ENCODE measurements at regions not wholly inside any gene's neighbourhood (a gene's known extent, or its start where the extent isn't known, plus 50 kb on each side); places are given as distances from the start of the nearest gene placed in this dataset.

GRCh38 chr3:3705090-3705775 is 94.0 kb upstream of the LRRN1 start:
- H3K27me3 Mint-ChIP-seq = no peaks in the 10 kb centered on the region
- H3K9me3 Mint-ChIP-seq (ENCODE audit: low read depth) = no peaks in the 10 kb centered on the region
- CTCF ChIA-PET = no interaction called here
- ATAC-seq = no peak
- no peaks in the 10 kb centered on the region for H3K4me1 Mint-ChIP-seq
- no peak overlapping the region for H3K27ac Mint-ChIP-seq
- H3K4me3 Mint-ChIP-seq = no peak overlapping the region
- no peak for DNase-seq
- no peaks in the 10 kb centered on the region for H3K36me3 Mint-ChIP-seq

GRCh38 chr3:3701949-3702348 is 97.3 kb upstream of the LRRN1 start:
- DNase-seq = no peak
- CTCF ChIA-PET = no interaction called here
- H3K4me1 Mint-ChIP-seq = no peaks in the 10 kb centered on the region
- no peaks in the 10 kb centered on the region for H3K27me3 Mint-ChIP-seq
- no peak overlapping the region for H3K27ac Mint-ChIP-seq
- H3K9me3 Mint-ChIP-seq (ENCODE audit: low read depth) = no peaks in the 10 kb centered on the region
- no peak overlapping the region for H3K4me3 Mint-ChIP-seq
- H3K36me3 Mint-ChIP-seq = no peaks in the 10 kb centered on the region
- no peak for ATAC-seq

- Mint-ChIP-seq H3K4me1 (no peaks in the 10 kb centered on the region), H3K36me3 (no peaks in the 10 kb centered on the region), H3K9me3 (ENCODE audit: low read depth) (no peaks in the 10 kb centered on the region), H3K27me3 (no peaks in the 10 kb centered on the region), H3K27ac (no peak overlapping the region), H3K4me3 (no peak overlapping the region)
- DNase-seq (no peak), ATAC-seq (no peak)
- CTCF ChIA-PET = no interaction called here
These were observed 99.2 kb upstream of the LRRN1 start for GRCh38 chr3:3699816-3700633.

- CTCF ChIA-PET = no interaction called here
- Mint-ChIP-seq H3K4me1 (no peaks in the 10 kb centered on the region), H3K9me3 (ENCODE audit: low read depth) (no peaks in the 10 kb centered on the region), H3K27me3 (no peaks in the 10 kb centered on the region), H3K27ac (no peak overlapping the region), H3K4me3 (no peak overlapping the region), H3K36me3 (no peaks in the 10 kb centered on the region)
- DNase-seq (no peak), ATAC-seq (no peak)
These were observed 99.8 kb upstream of the LRRN1 start for GRCh38 chr3:3699407-3699806.

DNA sequence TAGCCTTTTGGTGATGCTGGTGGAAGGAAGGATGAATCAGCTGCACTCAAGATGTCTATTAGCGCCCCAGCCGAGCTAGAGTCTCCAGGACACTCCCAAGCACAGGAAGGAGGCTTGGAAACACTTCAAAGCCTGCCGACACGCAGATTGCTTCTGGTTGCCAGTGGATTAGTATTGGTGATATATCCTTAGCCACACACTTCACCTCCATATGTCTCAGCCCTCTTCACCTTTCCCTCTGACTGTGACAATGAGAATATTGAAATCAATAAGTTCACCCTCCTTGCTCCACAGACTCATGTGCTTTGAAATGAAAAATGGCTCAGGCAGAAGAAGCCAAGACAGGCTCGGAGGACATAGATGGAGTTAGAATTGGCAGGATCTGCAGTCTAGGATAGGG is 102.9 kb upstream of the LRRN1 start:
- Mint-ChIP-seq H3K4me1 (no peaks in the 10 kb centered on the region), H3K27me3 (no peaks in the 10 kb centered on the region), H3K9me3 (ENCODE audit: low read depth) (no peaks in the 10 kb centered on the region), H3K27ac (no peak overlapping the region), H3K36me3 (no peaks in the 10 kb centered on the region), H3K4me3 (no peak overlapping the region)
- DNase-seq = no peak
- CTCF ChIA-PET = no interaction called here
- no peak for ATAC-seq

- CTCF ChIA-PET = no interaction called here
- Mint-ChIP-seq H3K9me3 (ENCODE audit: low read depth) (no peaks in the 10 kb centered on the region), H3K27ac (no peak overlapping the region), H3K36me3 (no peaks in the 10 kb centered on the region), H3K27me3 (no peaks in the 10 kb centered on the region), H3K4me1 (no peaks in the 10 kb centered on the region), H3K4me3 (no peak overlapping the region)
- ATAC-seq (no peak), DNase-seq (no peak)
These were observed 105.6 kb upstream of the LRRN1 start for GRCh38 chr3:3693593-3693992.

DNA sequence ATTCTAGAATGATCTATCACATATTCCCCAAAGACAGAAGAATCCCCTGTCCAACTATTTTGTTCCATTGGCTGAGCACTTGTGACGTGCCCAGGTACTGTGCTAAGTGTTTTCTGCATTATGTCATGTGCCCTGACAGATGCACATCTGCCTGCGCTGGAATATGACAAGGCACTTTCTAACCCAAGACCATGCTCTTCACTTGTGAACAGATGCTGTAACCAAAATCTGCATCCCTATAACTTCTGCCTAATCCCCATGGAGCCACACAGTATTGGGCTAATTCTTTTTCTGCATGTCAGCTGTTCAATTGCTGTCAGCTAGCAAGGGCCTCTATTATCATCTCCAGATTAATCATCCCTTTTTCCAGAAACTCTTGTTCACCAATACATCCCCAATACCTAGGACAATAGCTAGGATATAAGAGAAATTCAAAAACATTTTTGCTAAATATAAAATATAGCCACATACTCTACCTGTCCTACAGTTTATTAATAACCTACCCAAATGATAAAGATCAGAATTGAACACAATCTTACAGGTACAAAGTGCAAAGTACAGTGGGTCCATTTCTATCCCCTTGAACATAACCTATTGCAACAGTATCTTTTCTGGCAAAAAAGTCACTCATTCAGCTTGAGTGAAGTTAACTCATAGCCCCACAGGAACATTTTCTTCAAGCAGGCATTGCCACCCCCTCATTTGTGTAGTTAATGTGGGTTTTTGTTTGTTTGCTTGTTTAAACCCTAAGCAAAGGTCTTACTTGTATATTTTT is 109.4 kb upstream of the LRRN1 start:
- H3K36me3 Mint-ChIP-seq = no peaks in the 10 kb centered on the region
- no peaks in the 10 kb centered on the region for H3K9me3 Mint-ChIP-seq (ENCODE audit: low read depth)
- H3K27me3 Mint-ChIP-seq = no peaks in the 10 kb centered on the region
- H3K4me3 Mint-ChIP-seq = no peak overlapping the region
- ATAC-seq (no peak), DNase-seq (no peak)
- H3K4me1 Mint-ChIP-seq = no peaks in the 10 kb centered on the region
- no peak overlapping the region for H3K27ac Mint-ChIP-seq
- CTCF ChIA-PET = interaction anchor here (1.0 kb wide), 1 partner anchor 14 kb away, joined by 3 read pairs; no protein-coding TSS in a partner anchor

GRCh38 chr3:3686907-3687648 is 112.2 kb upstream of the LRRN1 start:
- DNase-seq (no peak), ATAC-seq (no peak)
- no peaks in the 10 kb centered on the region for H3K9me3 Mint-ChIP-seq (ENCODE audit: low read depth)
- no peak overlapping the region for H3K27ac Mint-ChIP-seq
- H3K27me3 Mint-ChIP-seq = no peaks in the 10 kb centered on the region
- H3K4me3 Mint-ChIP-seq = no peak overlapping the region
- H3K4me1 Mint-ChIP-seq = no peaks in the 10 kb centered on the region
- CTCF ChIA-PET = no interaction called here
- H3K36me3 Mint-ChIP-seq = no peaks in the 10 kb centered on the region

DNA sequence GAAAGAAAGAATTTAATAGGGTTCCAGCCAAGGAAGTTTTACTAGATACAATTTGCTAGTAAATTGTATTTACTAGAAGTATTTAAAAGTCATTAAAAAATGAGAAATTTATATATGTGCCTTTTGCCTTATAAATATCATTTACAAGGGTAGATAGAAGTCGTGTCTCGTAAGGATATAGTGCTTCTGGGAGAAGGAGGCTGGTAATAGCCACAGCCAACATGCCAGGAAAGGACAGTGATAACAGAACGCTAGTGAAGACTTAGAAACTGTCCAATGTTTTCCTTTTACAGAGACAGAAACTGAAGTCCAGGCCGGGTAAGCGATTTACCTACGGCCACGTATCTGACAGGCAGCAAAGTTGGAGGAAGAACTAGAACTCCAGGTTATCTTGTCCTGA is 113.5 kb upstream of the LRRN1 start:
- no peaks in the 10 kb centered on the region for H3K27me3 Mint-ChIP-seq
- H3K4me1 Mint-ChIP-seq = no peaks in the 10 kb centered on the region
- H3K27ac Mint-ChIP-seq = no peak overlapping the region
- H3K4me3 Mint-ChIP-seq = no peak overlapping the region
- CTCF ChIA-PET = no interaction called here
- H3K9me3 Mint-ChIP-seq (ENCODE audit: low read depth) = no peaks in the 10 kb centered on the region
- no peaks in the 10 kb centered on the region for H3K36me3 Mint-ChIP-seq
- no peak for DNase-seq
- ATAC-seq = no peak

DNA sequence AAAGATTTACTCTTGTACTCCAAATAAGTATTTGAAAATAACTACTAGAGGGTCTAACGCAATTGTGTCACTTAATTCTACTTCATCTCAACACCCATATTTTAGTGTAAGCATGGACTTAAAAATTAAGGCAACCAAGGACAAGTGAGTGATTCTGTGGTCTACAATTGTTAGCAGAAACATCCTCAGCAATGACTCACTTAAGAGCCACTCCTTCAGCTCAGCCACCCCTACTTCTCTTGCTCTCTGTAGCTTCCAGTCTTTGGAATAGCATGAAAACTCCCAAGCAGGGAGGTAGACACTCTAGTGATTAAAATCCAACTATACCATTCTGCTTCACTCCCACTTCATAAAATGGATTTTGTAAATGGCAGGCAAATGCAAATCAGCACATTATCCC is 116.0 kb upstream of the LRRN1 start:
- H3K4me3 Mint-ChIP-seq = no peak overlapping the region
- CTCF ChIA-PET = no interaction called here
- no peak overlapping the region for H3K27ac Mint-ChIP-seq
- no peaks in the 10 kb centered on the region for H3K9me3 Mint-ChIP-seq (ENCODE audit: low read depth)
- no peaks in the 10 kb centered on the region for H3K36me3 Mint-ChIP-seq
- no peaks in the 10 kb centered on the region for H3K4me1 Mint-ChIP-seq
- no peaks in the 10 kb centered on the region for H3K27me3 Mint-ChIP-seq
- DNase-seq (no peak), ATAC-seq (no peak)

DNA sequence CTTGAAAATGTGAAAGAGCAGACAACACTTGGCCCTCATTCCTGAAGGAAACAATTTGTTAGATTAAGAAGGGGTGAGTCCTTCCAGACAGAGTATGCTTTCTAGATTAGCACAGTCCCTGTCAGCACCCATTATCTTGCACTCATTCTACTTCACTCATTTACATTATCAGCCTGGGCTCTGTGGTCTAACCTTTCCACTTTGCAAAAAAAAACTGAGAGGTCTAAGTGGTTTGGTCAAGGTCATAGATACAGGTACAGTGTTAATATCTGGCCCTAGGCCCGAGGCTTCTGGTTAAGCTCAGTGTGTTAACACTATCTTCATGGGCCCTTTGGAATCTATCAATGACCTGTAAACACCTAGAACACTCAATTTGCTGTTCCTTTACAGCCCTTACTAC is 123.4 kb upstream of the LRRN1 start:
- ATAC-seq = no peak
- Mint-ChIP-seq H3K4me1 (no peaks in the 10 kb centered on the region), H3K4me3 (no peak overlapping the region), H3K36me3 (no peaks in the 10 kb centered on the region), H3K27ac (no peak overlapping the region), H3K9me3 (ENCODE audit: low read depth) (no peaks in the 10 kb centered on the region), H3K27me3 (no peaks in the 10 kb centered on the region)
- no peak for DNase-seq
- CTCF ChIA-PET = interaction anchor here (1.1 kb wide), 1 partner anchor 14 kb away, joined by 3 read pairs; no protein-coding TSS in a partner anchor

DNA sequence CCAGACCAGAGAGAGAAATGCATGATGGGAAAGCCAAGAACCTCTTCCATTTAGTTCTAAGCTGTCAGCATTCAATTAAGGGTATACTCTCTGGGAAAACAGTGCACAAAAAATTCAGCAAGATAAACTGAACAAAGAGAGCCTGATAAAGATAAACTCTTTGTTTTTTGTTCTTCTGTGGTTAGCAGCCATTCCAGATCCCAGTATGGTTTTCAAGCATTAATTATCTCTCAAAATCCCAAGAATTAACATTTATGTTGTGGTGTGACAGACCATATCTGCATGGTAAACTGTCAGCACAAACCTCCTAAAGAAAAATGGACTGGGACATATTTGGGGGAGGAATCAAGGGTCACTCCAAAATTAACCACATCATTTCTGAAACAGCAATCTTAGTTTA is 124.0 kb upstream of the LRRN1 start:
- no peak overlapping the region for H3K27ac Mint-ChIP-seq
- no peaks in the 10 kb centered on the region for H3K4me1 Mint-ChIP-seq
- H3K4me3 Mint-ChIP-seq = no peak overlapping the region
- H3K36me3 Mint-ChIP-seq = no peaks in the 10 kb centered on the region
- H3K9me3 Mint-ChIP-seq (ENCODE audit: low read depth) = no peaks in the 10 kb centered on the region
- DNase-seq (no peak), ATAC-seq (no peak)
- CTCF ChIA-PET = no interaction called here
- H3K27me3 Mint-ChIP-seq = no peaks in the 10 kb centered on the region

- peaks cover 3% of the 10 kb centered on the region for H3K27me3 Mint-ChIP-seq
- no peaks in the 10 kb centered on the region for H3K36me3 Mint-ChIP-seq
- H3K27ac Mint-ChIP-seq = no peak overlapping the region
- CTCF ChIA-PET = no interaction called here
- peaks cover 5% of the 10 kb centered on the region for H3K9me3 Mint-ChIP-seq (ENCODE audit: low read depth)
- peaks cover 5% of the 10 kb centered on the region for H3K4me1 Mint-ChIP-seq
- DNase-seq = no peak
- ATAC-seq = no peak
- no peak overlapping the region for H3K4me3 Mint-ChIP-seq
These were observed 132.6 kb upstream of the LRRN1 start for GRCh38 chr3:3666664-3667063.

Measured in activated CD8-positive, alpha-beta memory T cell treated with anti-CD3 and anti-CD28 coated beads, Interleukin-2, amount 10 ng/mL, durations not matched to agents 7 days and 5 days (primary cell).